Activated CD4-positive, alpha-beta T cell treated with anti-CD3 and anti-CD28 coated beads for 48 hours (primary cell): ENCODE measurements at regions not wholly inside any gene's neighbourhood (a gene's known extent, or its start where the extent isn't known, plus 50 kb on each side); places are given as distances from the start of the nearest gene placed in this dataset.

Experiments
- DNase-seq: peaks from one replicate; pipeline ENCODE4 v3.0.0-alpha.2; 2020

DNA sequence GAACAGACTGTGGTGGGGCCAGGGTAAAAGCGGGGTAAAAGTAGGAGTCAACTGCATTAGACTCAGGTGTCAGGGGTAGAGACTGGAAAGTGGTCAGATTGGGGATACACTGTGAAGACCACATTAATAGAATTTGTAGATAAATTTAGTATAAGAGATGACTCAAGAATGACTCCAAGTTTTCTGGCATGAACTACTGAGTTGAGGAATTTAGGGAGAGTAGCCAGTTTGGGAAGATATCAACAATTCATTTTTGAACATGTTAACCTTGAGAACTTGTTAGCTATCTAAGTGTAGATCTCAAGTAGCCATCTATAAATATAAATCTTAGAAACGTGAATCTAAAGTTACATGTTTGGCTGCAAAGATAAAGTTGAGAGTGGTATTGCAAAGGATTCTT is 206.9 kb upstream of the HCCS start:
- no peak for DNase-seq

DNA sequence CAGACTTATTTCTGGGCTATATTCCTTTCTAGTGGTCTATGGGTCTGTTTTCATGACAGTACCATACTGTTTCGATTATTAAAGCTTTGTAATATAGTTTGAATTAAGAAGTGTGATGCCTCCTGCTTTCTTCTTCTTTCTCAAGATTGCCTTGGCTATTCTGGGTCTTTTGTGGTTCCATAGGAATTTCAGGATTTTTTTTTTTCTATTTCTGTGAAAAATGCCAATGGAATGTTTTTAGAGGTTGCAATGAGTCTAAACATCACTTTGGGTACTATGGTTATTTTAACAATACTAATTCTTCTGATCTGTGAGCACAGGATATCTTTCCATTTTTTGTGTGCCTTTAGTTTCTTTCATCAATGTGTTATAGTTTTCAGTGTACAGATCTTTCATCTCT is 204.3 kb upstream of the HCCS start:
- no peak for DNase-seq

DNA sequence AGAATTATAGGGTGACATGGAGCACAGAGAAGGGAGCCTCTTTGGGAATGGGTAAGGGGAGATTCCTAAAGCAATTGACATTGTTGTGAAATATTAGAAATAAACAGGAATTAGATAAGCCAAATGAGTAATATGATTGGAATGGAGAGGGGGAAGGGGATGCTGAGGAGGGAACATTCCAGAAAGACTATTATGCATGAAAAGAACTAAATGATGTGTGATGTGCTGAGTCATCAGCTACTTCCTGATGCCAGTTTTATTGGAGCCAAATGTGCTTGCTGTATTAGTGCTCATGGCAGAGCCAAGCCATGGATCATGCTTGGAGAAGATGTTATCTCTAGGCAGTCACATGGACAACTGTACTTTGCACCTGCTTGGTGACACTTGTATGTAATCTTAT is 189.0 kb upstream of the HCCS start:
- no peak for DNase-seq

DNA sequence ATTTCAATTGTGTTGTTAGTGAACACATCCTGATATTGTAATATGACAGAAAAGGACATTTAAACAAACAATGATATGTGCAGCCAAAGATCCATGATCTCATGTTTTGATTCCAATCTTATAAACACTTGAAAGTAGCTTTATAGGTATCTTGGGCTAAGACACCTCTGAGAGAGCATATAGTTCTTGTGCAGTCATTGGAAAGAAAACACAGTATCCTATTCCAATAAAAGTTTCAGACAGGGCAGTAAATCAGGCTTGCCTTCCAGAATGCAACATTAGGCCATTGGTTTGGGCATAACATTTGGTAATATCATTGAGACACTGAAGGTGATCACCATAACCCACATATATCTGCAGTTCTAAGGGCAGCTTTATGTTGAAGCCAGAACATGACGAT is 188.3 kb upstream of the HCCS start:
- no peak for DNase-seq

DNA sequence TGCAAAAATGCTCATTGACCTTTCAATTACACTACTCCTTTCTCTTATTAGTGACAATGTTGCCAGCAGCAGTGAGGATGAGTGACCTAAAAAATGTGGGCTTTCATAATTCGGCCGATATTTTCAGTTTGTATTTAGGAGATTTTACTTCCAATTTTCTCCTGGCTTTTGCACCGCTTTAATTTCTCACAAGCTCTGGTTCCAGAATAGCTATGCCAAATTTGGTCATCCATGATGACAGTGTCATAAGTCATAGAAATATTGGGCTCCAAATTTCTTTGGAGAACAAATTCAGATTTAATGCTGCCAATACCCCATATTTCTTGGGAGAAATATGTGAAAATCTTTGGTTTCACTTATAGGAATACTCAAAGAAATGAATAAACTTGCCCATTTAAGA is 187.7 kb upstream of the HCCS start:
- no peak for DNase-seq

DNA sequence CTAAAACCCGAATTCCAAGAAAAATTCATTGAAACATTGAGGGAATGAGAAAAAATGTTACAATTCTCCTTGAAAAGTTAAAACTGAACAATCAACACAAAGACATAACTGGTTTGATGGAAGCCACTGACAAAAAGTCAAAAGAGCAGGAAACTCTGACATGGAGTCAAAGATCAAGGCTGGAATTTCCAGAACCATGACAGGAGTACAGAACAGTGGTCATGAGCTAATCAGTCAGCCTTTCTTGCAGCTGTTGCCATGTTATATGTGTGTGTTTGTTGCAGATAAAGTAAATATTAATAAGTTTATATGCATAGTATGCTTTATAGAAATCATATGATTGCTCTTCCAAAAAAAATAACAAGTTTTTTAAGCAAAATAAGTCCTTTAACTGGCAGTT is 184.7 kb upstream of the HCCS start:
- DNase-seq = no peak

DNA sequence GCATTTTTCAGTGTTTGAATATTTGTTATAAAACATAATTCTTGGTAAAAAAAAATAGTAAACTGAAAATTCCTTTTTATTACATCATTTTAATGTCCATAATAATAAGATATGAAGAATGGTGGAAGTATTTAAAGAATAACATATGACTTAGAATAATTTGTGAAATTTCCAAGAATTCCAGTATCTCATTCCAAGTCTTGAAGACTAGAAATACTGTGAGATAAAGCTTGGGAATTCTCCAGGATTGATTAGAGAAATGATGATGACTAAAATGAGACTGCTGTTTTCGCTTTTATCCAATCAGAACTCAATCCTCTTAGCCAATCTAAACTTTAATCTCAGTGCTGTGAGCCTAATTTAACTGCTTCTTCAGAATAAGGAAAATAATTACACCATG is 184.2 kb upstream of the HCCS start:
- no peak for DNase-seq

DNA sequence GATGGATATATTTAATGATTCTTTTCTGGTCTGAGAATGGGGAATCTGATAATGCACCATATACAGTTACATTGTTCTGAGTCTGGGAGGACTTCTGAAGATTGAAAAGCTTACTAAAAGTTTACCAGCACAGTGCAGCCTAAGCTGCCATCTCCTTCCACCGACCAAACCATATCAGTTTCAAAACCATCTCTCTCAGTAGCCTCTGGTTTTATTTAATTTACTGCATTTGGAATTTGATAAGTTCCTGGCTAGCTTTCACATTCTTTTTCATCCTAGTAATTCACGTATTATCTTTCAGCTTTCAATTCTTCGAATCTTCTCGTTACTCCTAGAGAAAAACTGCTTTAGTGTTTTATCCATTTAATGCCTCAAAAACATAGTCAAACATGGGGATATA is 181.4 kb upstream of the HCCS start:
- DNase-seq = no peak

DNA sequence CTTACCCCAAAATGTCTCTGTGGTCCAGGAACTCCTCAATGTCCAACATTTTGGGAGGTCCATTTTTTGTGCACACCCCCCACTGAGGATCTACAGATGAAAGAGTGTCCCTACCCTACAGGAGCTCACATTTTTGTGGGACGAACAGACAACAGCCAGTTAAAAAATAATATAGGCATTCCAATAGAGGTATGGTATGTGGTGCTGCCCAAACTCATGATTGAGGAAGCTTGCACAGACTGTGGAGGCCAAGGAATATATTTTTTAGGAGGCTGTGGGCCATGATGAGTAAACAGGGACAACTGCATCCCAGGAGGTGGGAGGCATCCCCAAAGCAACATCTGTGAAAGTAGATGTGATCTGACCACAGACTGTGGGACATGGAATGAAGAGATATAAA is 181.0 kb upstream of the HCCS start:
- no peak for DNase-seq

DNA sequence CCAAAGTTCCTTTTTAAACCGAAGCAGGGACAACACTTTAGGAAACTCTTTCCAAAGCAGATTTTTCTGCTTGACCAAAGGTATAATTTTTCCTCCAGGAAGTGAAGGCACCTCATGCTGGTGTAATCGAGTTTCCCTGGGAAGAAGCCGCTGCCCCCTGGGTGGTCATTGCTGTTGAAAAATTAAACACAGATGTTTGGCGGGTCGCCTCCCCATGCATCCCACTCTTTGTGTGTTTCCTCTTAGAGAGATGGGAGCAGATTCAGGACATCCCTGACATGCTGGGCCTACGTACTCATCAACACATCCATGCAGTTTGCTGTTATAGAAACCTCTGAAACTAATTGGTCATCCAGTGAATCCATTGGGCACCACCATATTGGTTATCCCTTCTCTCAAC is 179.2 kb upstream of the HCCS start:
- DNase-seq = no peak

DNA sequence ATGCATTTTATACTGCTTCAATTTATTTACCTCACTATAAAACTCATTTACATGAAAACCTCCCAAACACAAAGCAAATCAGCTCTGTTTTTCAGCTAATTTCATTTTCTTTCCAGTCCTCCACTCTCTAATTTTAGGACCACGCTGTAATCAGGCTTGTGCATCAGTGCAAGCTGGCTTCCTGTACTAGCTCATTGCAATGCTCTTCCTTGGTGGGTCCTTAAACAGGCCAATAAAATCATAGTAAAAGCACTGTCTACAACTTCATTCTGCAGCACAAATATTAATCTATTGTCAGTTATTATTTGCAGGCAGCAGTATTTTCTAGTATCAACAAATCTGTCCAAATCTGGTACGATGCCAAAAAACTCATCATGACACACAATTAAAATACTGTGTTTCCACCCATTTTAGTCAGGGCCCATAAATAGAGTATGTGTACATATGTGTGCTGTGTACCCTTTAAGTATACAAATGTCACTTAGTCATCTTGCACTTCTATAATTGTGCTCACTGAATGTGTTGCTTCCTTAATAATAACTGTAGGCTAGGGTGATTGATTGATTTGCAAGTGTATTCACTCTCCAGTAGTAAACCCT is 178.2 kb upstream of the HCCS start:
- no peak for DNase-seq

DNA sequence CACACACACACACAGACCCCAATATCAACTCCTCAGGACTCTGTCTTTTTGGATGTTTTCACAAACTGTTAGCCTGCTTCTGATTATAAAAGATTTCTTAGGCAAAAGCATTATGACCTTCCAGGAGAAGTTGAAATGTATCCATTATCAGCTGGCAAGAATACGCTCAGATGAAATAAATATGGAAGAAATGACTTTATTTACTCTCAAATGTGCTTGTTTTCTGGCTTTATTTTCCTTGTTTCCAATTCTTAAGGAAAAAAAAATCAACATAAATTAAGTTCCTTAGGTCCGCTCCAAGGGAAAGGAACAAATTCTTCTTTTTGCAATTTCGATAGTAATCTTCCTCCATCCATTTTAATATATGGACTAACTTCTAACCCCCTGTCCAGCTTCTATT is 175.6 kb upstream of the HCCS start:
- DNase-seq = no peak

DNA sequence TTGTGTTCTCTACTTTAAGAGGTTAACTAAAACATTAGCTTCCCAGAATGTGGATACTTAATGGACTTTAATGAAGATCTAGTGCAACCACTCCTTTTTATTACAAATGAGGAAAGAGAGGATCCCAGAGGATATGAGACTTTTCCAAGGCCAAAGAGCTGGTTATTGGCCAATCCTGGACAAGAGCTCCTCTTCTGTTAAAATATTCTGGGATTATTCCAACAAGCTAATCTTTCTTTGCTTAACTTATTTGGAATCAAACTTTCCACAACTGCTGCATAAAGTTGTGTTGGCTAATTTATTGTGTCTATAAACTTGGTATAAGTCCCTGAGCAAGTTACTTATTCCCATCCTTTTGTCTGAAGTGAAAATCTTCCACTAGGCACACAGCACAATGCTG is 174.2 kb upstream of the HCCS start:
- DNase-seq = no peak

DNA sequence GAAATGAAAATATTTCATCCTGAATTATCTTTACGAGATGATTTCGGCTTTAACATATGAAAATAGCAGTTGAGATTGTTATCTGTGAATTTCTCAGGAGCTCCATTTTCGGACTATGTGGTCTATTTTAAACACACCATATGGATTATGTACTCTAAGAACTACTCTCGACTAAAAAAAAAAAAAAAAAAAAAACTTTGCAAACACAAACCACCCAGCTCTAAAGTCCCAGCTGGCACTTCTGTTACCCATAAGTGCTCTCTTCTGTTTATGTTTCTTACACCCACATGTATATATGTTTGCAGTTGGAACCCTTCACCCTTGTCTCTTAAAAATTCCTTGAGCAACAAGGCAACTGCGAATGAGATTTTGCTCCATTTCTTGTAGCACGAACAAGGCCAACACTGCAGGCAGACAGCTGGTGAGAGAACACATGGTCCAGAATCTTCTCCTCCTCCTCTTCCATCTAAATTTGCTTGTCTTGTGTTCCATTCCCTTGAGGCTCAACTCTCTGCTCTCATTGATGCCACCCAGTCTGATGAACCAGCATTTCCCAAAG is 172.7 kb upstream of the HCCS start:
- DNase-seq = no peak

DNA sequence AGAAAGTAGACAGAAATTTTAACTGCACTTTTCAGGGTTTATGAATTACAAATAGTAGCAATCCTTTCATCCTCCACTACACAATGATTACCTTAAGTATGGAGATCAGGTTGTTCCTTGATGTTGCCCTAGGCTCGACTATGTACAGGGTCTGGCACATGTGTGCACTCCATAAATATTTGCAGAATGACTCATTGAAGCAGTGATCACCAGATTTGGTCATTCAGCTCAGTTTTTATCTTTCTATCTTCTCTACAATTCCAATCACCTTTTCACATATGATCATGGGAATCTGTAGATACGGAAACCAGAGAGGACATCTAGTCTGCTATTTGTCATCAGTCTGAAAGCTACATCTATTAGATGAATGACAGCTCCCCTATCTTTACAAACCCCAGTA is 171.7 kb upstream of the HCCS start:
- DNase-seq = no peak

DNA sequence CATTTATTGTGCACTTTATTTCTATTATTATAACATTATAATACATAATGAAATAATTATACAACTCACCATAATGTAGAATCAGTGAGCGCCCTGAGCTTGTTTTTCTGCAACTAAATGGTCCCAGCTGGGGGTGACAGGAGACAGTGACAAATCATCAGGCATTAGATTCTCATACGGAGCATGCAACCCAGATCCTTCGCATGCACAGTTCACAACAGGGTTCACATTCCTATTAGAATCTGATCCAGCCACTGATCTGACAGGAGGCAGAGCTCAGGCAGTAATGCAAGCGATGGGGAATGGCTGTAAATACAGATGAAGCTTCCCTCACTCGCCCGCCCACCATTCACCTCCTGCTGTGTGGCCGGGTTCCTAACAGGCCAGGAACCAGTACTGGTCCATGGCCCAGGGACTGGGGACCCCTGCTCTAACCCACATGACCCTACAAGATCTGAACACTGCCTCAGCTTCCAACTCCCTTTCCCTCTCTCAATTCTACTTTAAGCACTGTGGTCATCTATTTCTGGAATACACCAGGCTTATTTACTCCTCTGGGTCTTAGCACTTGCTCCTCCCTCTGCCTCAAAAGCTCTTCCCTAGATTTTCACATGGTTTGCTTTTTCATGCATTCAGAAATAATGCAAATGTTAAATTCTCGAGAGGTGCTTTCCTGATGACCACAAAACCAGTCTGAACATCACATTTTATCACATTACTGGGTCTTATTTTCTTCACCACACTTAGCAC is 166.8 kb upstream of the HCCS start:
- no peak for DNase-seq

DNA sequence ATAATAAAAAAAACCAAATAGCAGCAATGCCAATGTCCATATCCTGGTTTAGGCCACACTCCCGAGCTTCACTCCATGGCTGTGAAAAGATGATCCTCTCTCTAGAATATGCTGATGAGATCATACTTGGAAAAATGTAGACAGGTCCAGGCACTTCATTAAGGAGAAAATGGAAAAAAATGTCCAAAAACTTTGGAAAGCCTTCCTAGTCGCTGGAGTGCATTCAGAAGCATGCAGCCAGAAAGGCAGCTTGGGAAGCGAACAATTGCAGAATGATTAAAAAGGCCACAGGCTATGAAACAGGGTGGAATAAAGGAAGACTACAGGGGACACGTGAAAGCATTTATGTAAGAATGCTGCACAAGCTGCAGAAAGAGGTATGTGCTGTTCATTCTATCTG is 165.6 kb upstream of the HCCS start:
- no peak for DNase-seq

DNA sequence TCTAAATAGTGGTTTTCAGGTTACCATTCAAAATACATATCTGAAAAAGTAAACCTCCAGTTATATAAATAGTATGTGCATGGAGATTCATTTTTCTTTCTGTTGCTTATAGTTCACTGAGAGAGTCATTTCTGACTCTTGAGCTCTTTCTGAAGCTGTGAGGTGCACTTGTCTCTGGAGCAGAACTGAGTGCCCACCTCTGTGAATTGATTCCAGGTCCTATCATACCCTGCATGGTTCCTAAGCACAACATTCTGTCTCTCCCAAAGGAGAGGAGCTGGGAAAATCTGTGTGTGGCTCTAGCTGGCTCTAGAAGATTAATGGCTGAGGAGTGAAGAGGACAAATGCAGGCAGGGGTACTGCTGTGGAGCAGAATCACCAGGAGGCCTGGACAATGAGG is 161.6 kb upstream of the HCCS start:
- no peak for DNase-seq

DNA sequence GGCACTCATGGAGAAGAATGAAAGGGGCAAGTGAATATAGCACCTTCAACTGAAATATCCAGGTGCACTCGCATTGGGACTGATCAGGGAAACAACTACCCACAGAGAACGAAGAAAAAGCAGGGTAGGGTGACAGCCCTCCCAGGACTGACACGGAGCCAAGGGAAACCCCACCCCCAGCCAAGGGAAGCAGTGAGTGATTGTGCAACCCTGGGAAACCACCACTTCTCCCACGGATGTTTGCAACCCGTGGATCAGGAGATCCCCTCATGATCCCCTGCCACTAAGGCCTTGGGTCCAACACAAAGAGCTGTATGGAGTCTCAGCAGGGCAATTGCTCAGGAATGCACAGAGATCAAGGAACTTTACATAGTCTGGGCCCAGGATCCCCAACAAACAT is 158.5 kb upstream of the HCCS start:
- DNase-seq = no peak

DNA sequence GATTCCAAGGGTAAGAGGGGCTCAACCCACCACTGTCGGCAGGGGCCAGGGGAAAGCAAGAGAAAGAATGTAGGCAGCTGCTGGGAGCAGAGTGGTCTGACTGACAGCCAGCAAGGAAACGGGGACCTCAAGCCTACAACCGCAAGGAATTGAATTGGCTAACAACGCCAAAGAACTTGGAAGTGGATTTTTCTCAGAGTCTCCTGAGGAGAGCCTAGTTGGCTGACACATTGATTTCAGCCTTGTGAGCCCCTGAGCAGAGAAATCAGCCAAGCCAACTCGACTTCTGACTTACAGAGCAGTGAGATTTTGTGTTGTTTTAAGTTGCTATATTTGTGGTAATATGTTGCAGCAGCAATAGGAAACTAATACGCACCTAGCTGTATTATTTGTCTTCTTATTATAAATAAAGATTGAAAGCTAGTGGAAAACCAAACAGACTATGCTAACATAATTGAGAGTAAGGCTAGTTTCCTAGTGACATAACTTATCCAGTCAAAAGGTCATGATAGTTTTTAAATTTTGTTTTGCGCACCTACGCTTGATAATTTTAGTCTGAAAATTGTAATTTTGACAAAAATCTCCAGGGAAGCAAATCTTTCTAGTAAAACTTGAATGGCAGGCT is 145.8 kb upstream of the HCCS start:
- DNase-seq = no peak

DNA sequence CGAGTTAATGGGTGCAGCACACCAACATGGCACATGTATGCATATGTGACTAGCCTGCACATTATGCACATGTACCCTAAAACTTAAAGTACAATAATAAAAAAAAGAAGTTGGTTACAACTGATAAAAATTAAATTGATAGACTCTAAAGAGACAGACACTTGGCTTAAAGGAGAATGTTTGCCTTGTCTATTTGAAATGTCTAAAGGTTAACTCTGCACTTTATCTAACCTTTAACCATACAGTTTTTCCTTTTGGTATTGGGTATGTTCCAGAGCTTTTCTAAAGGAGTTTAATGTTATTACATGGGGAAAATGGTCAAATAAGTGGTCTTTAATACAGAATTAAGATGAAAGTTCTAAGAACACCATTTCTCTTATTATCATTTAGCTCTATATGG is 145.1 kb upstream of the HCCS start:
- DNase-seq = no peak

DNA sequence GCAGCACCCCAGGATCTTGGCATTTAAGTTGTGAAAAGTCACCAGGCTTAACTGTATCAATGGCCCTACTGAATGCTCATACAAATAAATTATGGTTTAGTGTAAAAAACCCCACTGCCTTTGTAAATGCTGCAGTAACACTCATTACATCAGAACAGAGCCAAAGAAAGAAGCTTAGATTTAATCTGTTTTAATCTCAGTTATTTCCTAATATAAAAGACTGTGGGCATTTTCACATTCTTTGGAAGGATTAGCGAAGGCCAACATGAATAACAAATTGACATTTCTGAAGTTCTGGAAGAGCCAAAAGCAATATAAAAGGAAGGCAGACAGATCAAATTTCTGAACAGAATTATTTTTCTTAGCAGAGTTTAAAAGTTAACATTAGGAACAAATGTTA is 140.0 kb upstream of the HCCS start:
- no peak for DNase-seq

DNA sequence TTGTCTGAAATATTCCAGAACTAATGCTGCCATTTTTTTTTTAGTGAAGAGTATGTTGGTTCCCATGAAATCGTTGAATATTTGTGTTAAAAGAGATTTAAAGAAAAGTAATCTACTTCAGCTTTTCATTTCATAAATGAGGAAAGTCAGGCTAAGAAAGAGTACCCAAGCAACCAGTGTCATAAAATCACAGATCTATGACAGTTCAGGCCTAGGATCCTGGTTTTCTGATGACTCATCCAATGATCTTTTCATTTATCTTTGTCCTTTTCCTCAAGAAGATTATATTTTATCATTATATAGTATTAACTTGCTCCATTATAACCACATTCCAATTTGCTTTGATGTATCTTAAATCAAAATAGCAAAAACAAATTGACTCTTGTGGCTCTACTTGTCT is 139.4 kb upstream of the HCCS start:
- no peak for DNase-seq

DNA sequence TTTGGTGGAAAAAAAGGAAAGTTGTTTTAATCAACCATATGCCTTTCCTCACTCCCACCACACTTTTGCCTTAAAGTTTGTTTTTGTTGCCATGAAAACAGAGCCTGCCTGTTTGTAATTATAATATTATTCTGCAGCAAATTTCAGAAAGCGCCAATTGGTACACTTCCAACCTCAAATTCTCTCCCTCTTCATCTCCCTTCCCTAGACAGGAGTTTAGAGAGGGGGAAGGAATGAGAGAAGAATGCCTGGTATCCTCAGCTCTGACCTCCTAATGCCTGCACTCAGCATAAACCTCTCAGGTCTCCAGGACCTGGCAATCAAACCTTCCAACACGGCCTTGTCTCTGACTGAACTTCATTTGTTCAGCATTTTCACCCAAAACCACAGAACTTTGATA is 138.4 kb upstream of the HCCS start:
- no peak for DNase-seq

DNA sequence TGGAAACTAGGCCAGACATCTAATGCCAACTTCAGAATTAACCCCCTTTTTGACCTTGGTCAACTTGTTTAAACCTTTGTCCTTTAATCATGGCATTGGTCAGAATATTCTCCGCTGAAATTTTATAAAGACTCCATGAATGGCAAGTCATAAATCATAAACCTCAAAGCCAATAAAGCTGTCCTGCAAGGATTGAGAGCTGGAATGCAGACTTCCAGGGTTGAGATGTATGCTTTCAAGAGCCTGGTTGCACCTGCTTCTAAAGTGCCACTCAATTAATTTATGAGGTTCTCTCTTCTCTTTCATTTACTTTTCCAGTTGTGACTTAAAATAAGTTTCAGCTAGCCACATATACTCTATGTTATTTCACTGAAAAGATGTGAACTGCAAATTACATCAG is 136.2 kb upstream of the HCCS start:
- DNase-seq = no peak
